GM21528 (cell line): ENCODE measurements at regions not wholly inside any gene's neighbourhood (a gene's known extent, or its start where the extent isn't known, plus 50 kb on each side); places are given as distances from the start of the nearest gene placed in this dataset.

Experiments used
- ATAC-seq: cut with Tn5 transposase; IDR thresholded peaks from one replicate; pipeline ENCODE4 v1.9.1; 2021; ENCODE audit warnings: mild to moderate bottlenecking, moderate library complexity; ENCODE audit not compliant: unreplicated experiment, low FRiP score

DNA sequence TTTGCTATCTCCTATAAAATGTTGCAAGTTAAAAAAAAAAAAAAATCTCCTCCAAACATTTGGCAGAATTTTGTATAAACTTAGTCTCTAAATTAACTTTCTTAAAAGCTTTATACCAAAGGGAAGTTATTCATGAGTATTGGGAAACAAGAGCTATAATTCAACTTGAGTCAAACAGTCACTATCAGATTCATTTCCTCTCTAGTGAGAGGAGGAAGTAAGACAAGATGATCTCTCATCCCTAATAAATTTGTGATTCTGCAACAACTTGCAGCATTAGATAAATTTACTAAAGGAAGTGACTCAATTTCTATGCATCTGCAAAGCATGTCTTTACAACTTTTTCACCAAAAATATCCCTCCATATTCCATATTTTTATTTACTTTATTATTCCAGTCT, 135.4 kb upstream of the GNPDA2 start:
- ATAC-seq, result no peak

- no peak for ATAC-seq
Measured at GRCh38 chr4:44859477-44859876, 133.1 kb upstream of the GNPDA2 start.

DNA sequence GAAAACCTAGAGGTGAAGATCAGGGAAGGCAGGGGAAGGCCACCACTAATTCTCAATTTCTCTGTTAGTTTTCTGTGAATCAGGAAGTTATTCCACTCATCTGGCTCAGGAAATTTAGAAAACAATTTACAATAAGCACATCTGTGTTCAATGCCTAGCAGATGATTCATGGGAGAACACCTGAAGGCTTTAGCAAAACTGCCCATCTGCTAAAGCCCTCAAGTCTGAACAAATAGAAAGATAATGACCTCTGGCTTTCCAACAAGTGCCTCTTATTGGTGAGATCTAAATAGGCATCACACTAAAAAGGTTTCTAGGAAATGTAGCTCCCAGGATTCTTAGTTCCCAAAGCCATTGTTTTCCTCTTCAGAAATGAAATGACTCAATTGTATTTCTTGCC, 122.1 kb upstream of the GNPDA2 start:
- no peak for ATAC-seq

GRCh38 chr4:44845993-44846392, 119.6 kb upstream of the GNPDA2 start:
- no peak for ATAC-seq

GRCh38 chr4:44845309-44845708, 119.0 kb upstream of the GNPDA2 start:
- ATAC-seq, result no peak

GRCh38 chr4:44842531-44842930, 116.2 kb upstream of the GNPDA2 start:
- no peak for ATAC-seq

- no peak for ATAC-seq
Measured at GRCh38 chr4:44817930-44818329, 91.6 kb upstream of the GNPDA2 start.

- no peak for ATAC-seq
Measured at GRCh38 chr4:44806071-44806470, 79.7 kb upstream of the GNPDA2 start.

- no peak for ATAC-seq
Measured at GRCh38 chr4:44804301-44804700, 77.9 kb upstream of the GNPDA2 start.

DNA sequence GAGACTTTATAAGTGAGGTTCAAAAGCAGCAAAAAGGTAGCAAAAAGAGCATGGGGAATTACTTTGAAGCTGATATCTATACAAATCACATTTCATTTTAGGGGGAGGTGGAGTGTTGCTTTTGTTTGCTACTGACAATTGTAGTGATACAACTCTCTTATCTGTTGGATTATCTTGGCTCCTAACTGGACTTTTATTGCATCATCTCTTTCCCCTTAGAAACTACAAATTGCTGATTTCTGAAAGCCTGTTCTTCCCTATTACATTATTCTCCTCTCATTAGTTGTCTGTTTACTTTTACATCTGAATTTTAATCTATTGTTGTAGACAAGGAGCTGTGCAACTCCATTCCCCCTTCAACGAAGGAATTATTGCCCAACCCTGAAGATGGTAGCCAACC, 75.0 kb upstream of the GNPDA2 start:
- ATAC-seq, result no peak

DNA sequence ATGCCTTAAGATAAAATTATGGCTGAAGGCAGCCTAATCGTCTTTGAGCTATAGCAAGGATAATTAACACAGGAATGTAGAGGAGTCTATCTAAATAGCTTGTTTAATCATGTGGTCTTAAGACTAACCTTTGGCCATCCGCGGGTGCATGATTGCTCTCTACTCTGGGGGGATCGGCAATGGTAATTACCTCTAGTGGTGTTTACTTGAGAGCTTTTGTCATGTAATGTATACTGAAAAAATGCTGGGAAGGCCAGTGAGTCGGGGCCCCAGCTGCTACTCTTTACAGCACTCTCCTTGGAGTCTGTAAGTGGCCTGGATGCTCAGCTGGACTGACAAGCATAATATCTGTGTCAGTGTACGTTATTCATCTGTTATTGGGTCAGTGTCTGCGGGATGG, 65.5 kb upstream of the GNPDA2 start:
- no peak for ATAC-seq

- no peak for ATAC-seq
Measured at GRCh38 chr4:44777115-44777514, 50.8 kb upstream of the GNPDA2 start.
